ENCODE measurements at regions not wholly inside any gene's neighbourhood (a gene's known extent, or its start where the extent isn't known, plus 50 kb on each side); places are given as distances from the start of the nearest gene placed in this dataset.

GRCh38 chr6:144847916-144848315 lies 562.8 kb downstream of the UTRN start:
- DNase-seq: no peak

GRCh38 chr6:144849920-144850319 lies 564.8 kb downstream of the UTRN start:
- DNase-seq: no peak

GRCh38 chr6:144853603-144854002 lies 568.5 kb downstream of the UTRN start:
- DNase-seq: no peak

GRCh38 chr6:144854654-144855053 lies 569.5 kb downstream of the UTRN start:
- DNase-seq: no peak

GRCh38 chr6:144855375-144855774 lies 570.2 kb downstream of the UTRN start:
- DNase-seq: no peak

- no peak for DNase-seq
These were observed 570.8 kb downstream of the UTRN start for GRCh38 chr6:144855812-144856531.

- no peak for DNase-seq
These were observed 571.5 kb downstream of the UTRN start for GRCh38 chr6:144856622-144857021.

GRCh38 chr6:144857086-144857485 lies 572.0 kb downstream of the UTRN start:
- no peak for DNase-seq

- no peak for DNase-seq
These were observed 577.6 kb downstream of the UTRN start for GRCh38 chr6:144862769-144863168.

- DNase-seq: no peak
These were observed 582.6 kb downstream of the UTRN start for GRCh38 chr6:144867761-144868160.

- DNase-seq: no peak
These were observed 585.6 kb downstream of the UTRN start for GRCh38 chr6:144870782-144871181.

- DNase-seq: no peak
These were observed 588.7 kb downstream of the UTRN start for GRCh38 chr6:144873623-144874378.

- no peak for DNase-seq
These were observed 591.6 kb downstream of the UTRN start for GRCh38 chr6:144876689-144877088.

GRCh38 chr6:144877118-144877517 lies 592.0 kb downstream of the UTRN start:
- no peak for DNase-seq

GRCh38 chr6:144878577-144878976 lies 593.4 kb downstream of the UTRN start:
- no peak for DNase-seq

- peak; percentile 10 for DNase-seq
These were observed 594.3 kb downstream of the UTRN start for GRCh38 chr6:144879436-144879835.

- DNase-seq: no peak
These were observed 597.3 kb downstream of the UTRN start for GRCh38 chr6:144882425-144882824.

GRCh38 chr6:144883915-144884314 lies 598.8 kb downstream of the UTRN start:
- no peak for DNase-seq

GRCh38 chr6:144885817-144886216 lies 600.7 kb downstream of the UTRN start:
- DNase-seq: no peak

GRCh38 chr6:144886682-144887081 lies 601.5 kb downstream of the UTRN start:
- DNase-seq: no peak

- DNase-seq: no peak
These were observed 603.5 kb downstream of the UTRN start for GRCh38 chr6:144888621-144889020.

- no peak for DNase-seq
These were observed 608.6 kb downstream of the UTRN start for GRCh38 chr6:144893680-144894151.

GRCh38 chr6:144894240-144894639 lies 609.1 kb downstream of the UTRN start:
- DNase-seq: no peak

All from fibroblast of skin of back (primary cell).